Neural progenitor cell (in vitro differentiated cells): ENCODE measurements at regions not wholly inside any gene's neighbourhood (a gene's known extent, or its start where the extent isn't known, plus 50 kb on each side); places are given as distances from the start of the nearest gene placed in this dataset.

Experiments used
- EZH2 ChIP-seq: fragments of 200-600 bp; sonication (generic); IDR thresholded peaks from 2 replicates; pipeline ENCODE4 v1.6.1; 2017; ENCODE audit warnings: antibody characterized with exemption, mild to moderate bottlenecking, moderate library complexity
- EZH2phosphoT487 ChIP-seq: fragments of 200-600 bp; sonication (generic); IDR thresholded peaks from 2 replicates; pipeline ENCODE4 v1.6.1; 2017; ENCODE audit warnings: antibody characterized with exemption
- TF ChIP-seq, protein P1 (sequence below): fragments of 200-600 bp; sonication (generic); IDR thresholded peaks from 2 replicates; pipeline ENCODE4 v1.5.1; 2017; ENCODE audit warnings: antibody characterized with exemption, mild to moderate bottlenecking

- TF ChIP-seq, protein P1, sequence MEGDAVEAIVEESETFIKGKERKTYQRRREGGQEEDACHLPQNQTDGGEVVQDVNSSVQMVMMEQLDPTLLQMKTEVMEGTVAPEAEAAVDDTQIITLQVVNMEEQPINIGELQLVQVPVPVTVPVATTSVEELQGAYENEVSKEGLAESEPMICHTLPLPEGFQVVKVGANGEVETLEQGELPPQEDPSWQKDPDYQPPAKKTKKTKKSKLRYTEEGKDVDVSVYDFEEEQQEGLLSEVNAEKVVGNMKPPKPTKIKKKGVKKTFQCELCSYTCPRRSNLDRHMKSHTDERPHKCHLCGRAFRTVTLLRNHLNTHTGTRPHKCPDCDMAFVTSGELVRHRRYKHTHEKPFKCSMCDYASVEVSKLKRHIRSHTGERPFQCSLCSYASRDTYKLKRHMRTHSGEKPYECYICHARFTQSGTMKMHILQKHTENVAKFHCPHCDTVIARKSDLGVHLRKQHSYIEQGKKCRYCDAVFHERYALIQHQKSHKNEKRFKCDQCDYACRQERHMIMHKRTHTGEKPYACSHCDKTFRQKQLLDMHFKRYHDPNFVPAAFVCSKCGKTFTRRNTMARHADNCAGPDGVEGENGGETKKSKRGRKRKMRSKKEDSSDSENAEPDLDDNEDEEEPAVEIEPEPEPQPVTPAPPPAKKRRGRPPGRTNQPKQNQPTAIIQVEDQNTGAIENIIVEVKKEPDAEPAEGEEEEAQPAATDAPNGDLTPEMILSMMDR: no peak
- no peak for TF ChIP-seq EZH2
- no peak for TF ChIP-seq EZH2phosphoT487
These were observed 59.4 kb upstream of the TMEM200A start for GRCh38 chr6:130306377-130306776.
